Osteoblast (primary cell): ENCODE measurements at regions not wholly inside any gene's neighbourhood (a gene's known extent, or its start where the extent isn't known, plus 50 kb on each side); places are given as distances from the start of the nearest gene placed in this dataset.

Experiments
- DNase-seq: peaks from one replicate; pipeline ENCODE4 v3.0.0; 2011; ENCODE audit warnings: low spot score, mixed read lengths; ENCODE audit not compliant: insufficient read length; ENCODE audit errors: missing footprints
- H2AFZ ChIP-seq: 2 replicates; pipeline ENCODE4 v1.6.0; 2011; ENCODE audit warnings: mild to moderate bottlenecking, low read length
- H3K27ac ChIP-seq: 2 replicates; pipeline ENCODE4 v1.5.1; 2011; ENCODE audit warnings: mild to moderate bottlenecking, low read depth, low read length, moderate library complexity
- H3K27me3 ChIP-seq: 2 replicates; pipeline ENCODE4 v1.6.0; 2012; ENCODE audit warnings: mild to moderate bottlenecking, control low read depth, inconsistent platforms, low read length, moderate library complexity; ENCODE audit not compliant: insufficient read depth
- H3K36me3 ChIP-seq: 2 replicates; pipeline ENCODE4 v1.5.1; 2011; ENCODE audit warnings: mild to moderate bottlenecking, low read length, control low read depth, moderate library complexity; ENCODE audit not compliant: insufficient read depth
- H3K4me1 ChIP-seq: 2 replicates; pipeline ENCODE4 v1.5.1; 2011; ENCODE audit warnings: mild to moderate bottlenecking, low read length, control low read depth, moderate library complexity; ENCODE audit not compliant: insufficient read depth
- H3K4me2 ChIP-seq: 2 replicates; pipeline ENCODE4 v1.6.0; 2011; ENCODE audit warnings: mild to moderate bottlenecking, low read length; ENCODE audit not compliant: insufficient read depth
- H3K4me3 ChIP-seq: fragments of 200-600 bp; sonication (generic); 3 replicates; pipeline ENCODE4 v1.5.1; 2012; ENCODE audit warnings: mild to moderate bottlenecking, low read length, inconsistent platforms; ENCODE audit not compliant: insufficient read depth
- H3K79me2 ChIP-seq: 2 replicates; pipeline ENCODE4 v1.6.0; 2012; ENCODE audit warnings: mild to moderate bottlenecking, low read length, control low read depth, inconsistent platforms; ENCODE audit not compliant: insufficient read depth
- H3K9me3 ChIP-seq: 2 replicates; pipeline ENCODE4 v1.5.1; 2011; ENCODE audit warnings: low read depth, low read length, control low read depth
- H4K20me1 ChIP-seq: 2 replicates; pipeline ENCODE4 v1.6.0; 2012; ENCODE audit warnings: mild to moderate bottlenecking, low read length, control low read depth; ENCODE audit not compliant: insufficient read depth
- CTCF ChIP-seq: IDR thresholded peaks from 2 replicates; pipeline ENCODE4 v1.5.1; 2011; ENCODE audit warnings: mild to moderate bottlenecking, low read depth, low read length, moderate library complexity; ENCODE audit errors: extremely low read depth

GRCh38 chr7:19269301-19269700 is 124.1 kb upstream of the FERD3L start:
- H3K4me3 ChIP-seq, result peak overlapping the region; percentile 33
- H3K27me3 ChIP-seq, result no peaks in the 10 kb centered on the region
- H3K79me2 ChIP-seq, result no peaks in the 10 kb centered on the region
- H3K27ac ChIP-seq, result no peak overlapping the region
- no peak for DNase-seq
- H3K36me3 ChIP-seq, result no peaks in the 10 kb centered on the region
- peaks cover 4% of the 10 kb centered on the region for H3K4me1 ChIP-seq
- H3K9me3 ChIP-seq, result no peaks in the 10 kb centered on the region
- TF ChIP-seq CTCF, result no peak
- no peaks in the 10 kb centered on the region for H4K20me1 ChIP-seq
- H2AFZ ChIP-seq, result peak overlapping the region; percentile 2
- H3K4me2 ChIP-seq, result peak overlapping the region; percentile 70

- no peak overlapping the region for H3K27ac ChIP-seq
- H4K20me1 ChIP-seq, result no peaks in the 10 kb centered on the region
- peak overlapping the region; percentile 2 for H2AFZ ChIP-seq
- H3K9me3 ChIP-seq, result no peaks in the 10 kb centered on the region
- H3K4me3 ChIP-seq, result peak overlapping the region; percentile 33
- H3K4me2 ChIP-seq, result peak overlapping the region; percentile 70
- no peaks in the 10 kb centered on the region for H3K27me3 ChIP-seq
- H3K4me1 ChIP-seq, result peaks cover 4% of the 10 kb centered on the region
- DNase-seq, result no peak
- TF ChIP-seq CTCF, result no peak
- H3K79me2 ChIP-seq, result no peaks in the 10 kb centered on the region
- H3K36me3 ChIP-seq, result no peaks in the 10 kb centered on the region
These were observed 123.5 kb upstream of the FERD3L start for GRCh38 chr7:19268737-19269136.

- H2AFZ ChIP-seq, result no peak overlapping the region
- H3K27me3 ChIP-seq, result no peaks in the 10 kb centered on the region
- no peak overlapping the region for H3K4me2 ChIP-seq
- no peaks in the 10 kb centered on the region for H3K9me3 ChIP-seq
- H3K4me1 ChIP-seq, result no peaks in the 10 kb centered on the region
- no peaks in the 10 kb centered on the region for H4K20me1 ChIP-seq
- H3K79me2 ChIP-seq, result no peaks in the 10 kb centered on the region
- no peaks in the 10 kb centered on the region for H3K36me3 ChIP-seq
- peak; percentile 15 for TF ChIP-seq CTCF
- H3K27ac ChIP-seq, result no peak overlapping the region
- peak; percentile 63 for DNase-seq
- no peak overlapping the region for H3K4me3 ChIP-seq
These were observed 117.6 kb upstream of the FERD3L start for GRCh38 chr7:19262826-19263225.

GRCh38 chr7:19249281-19249680 is 104.1 kb upstream of the FERD3L start:
- peak overlapping the region; percentile 61 for H2AFZ ChIP-seq
- H3K4me1 ChIP-seq, result peaks cover 21% of the 10 kb centered on the region
- no peaks in the 10 kb centered on the region for H3K9me3 ChIP-seq
- H3K36me3 ChIP-seq, result no peaks in the 10 kb centered on the region
- no peaks in the 10 kb centered on the region for H3K79me2 ChIP-seq
- no peak overlapping the region for H3K4me3 ChIP-seq
- no peak for DNase-seq
- H3K27me3 ChIP-seq, result no peaks in the 10 kb centered on the region
- H4K20me1 ChIP-seq, result no peaks in the 10 kb centered on the region
- peak overlapping the region; percentile 82 for H3K27ac ChIP-seq
- TF ChIP-seq CTCF, result no peak
- H3K4me2 ChIP-seq, result peak overlapping the region; percentile 74
